ENCODE measurements at regions not wholly inside any gene's neighbourhood (a gene's known extent, or its start where the extent isn't known, plus 50 kb on each side); places are given as distances from the start of the nearest gene placed in this dataset.

GRCh38 chr16:13552062-13552959, 367.6 kb upstream of the ERCC4 start:
- DNase-seq (ENCODE audit: low read depth), result peak; percentile 9

DNA sequence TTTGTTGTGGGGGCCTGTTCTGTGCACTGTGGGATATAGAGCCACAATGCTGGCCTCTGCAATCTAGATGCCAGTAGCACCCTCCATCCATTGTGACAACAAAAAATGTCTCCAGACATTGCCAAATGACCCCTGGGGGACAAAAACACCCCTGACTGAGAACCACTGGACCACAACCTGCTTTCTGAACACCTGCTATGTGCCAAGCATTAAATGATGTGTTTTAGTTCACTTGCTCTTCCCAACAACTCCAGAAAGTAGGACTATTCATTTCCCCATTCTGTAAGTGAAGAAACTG, 367.0 kb upstream of the ERCC4 start:
- no peak for DNase-seq (ENCODE audit: low read depth)

DNA sequence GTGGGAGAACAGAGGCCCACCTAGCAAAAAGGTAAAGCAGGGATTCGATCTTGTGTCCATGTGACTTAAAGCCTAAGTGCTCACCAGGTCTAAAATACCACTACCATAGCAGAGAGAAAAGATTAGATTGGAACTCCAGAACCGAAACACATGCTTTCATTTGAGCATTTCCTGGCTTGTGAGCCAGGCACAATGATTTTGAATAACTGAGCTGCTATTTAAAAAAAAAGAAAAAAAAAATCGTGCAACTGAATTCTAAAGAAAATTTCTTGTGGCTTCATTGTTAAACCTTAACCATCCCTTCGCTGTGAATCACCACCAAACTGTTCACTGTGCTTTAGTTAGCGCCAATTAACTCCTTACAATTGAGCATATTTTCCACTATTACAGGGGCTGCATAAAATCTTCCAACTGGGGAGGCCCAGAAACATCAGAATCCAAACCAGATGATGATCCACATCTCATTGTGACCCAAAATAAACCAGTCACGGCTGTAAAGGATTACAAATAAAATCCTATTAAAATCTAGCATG, 366.4 kb upstream of the ERCC4 start:
- peak; percentile 60 for DNase-seq (ENCODE audit: low read depth)

GRCh38 chr16:13554005-13554404, 365.9 kb upstream of the ERCC4 start:
- no peak for DNase-seq (ENCODE audit: low read depth)

- DNase-seq (ENCODE audit: low read depth), result no peak
Measured at GRCh38 chr16:13554643-13555042, 365.3 kb upstream of the ERCC4 start.

DNA sequence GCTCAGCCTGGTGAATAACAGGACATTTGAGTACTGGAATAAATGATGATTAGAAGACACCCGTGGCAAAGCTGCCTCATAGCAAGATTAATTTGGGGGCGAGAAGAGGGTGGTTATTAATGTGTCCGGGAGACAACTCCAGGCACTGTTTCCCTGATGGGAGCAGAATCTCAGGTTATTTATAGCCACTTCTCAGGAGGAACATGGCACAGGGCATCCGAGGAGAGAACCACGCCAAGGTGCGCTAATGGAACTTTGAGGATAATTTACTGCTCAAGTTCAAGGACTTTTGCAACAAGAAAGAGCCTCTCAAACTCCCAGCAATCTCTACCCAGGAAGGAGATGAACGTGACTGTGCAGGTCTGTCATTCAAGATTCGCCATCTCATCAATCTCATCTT, 362.5 kb upstream of the ERCC4 start:
- DNase-seq (ENCODE audit: low read depth), result no peak

GRCh38 chr16:13558752-13559151, 361.2 kb upstream of the ERCC4 start:
- DNase-seq (ENCODE audit: low read depth), result no peak

GRCh38 chr16:13559624-13560023, 360.3 kb upstream of the ERCC4 start:
- DNase-seq (ENCODE audit: low read depth), result no peak

DNA sequence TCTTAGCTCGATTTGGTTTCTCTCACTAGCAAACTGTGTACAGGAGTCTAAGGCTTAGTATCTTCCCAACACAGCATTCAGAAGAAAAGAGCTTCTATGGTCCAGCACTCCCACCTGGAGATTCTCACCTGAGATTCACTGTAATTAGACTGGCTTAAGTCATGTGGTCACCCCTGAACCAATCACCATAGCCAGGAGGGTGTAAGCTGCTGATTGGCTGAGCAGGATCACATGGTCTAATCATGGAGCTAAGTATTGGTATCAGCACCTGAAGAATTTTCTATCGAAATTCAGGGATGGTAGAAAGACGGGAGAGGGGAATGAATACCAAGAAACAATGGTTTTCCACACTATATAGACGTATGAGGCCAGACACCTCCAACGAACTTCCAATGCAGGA, 359.8 kb upstream of the ERCC4 start:
- no peak for DNase-seq (ENCODE audit: low read depth)

DNA sequence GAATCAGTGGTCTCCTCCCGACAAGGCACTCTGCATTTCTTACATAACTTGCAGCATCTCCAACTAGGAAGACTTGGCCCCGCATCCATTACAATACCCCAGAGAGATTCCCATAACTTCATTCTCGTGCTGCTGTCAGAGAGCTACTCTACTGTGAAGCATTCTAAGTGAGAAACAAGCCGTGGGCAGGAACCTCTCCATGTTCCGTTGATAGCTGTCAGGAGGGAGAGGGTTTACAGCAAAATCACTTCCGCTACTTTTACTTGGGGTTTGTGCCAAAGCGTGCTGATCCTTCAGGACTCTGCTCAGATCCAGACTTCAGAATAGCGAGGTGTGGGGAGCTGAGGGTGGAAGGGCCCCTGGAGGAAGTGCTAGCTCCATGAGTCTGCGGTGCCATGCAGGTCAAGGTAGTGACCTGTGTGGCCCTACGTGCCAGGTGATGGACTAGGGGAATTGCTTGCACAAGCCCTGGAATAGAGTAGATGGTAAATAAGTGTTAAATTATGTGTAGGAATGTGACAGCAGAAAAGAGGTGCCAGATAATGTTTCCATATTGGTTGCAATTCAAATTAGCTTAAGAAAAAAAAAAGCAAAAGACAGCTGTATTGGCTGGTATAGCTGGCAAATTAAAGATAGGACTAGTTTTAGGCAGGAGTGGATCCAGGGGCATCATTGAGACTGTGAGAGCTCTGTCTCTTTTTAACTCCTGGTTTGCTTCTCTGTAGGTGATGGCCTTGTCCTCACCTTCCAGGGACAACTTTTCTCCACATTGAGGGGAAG, 358.5 kb upstream of the ERCC4 start:
- no peak for DNase-seq (ENCODE audit: low read depth)

DNA sequence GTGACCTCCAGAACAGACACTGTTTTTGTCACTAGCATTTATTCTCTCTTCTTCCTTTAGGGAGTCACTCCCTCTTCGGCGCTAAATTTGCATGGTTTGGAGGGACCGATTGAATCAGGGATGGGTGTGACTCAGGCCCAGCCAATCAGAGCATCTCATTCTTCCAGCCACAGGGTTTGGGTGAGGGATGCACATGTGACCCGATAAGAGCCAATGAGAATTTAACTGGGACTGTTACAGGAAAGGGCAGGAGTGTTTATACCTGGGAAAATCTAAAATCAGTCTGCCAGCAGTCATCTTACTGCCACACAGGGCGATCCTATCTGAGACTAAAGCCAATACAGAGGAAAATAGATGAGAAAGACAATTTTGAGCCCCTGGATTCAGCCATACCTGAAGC, 351.2 kb upstream of the ERCC4 start:
- DNase-seq (ENCODE audit: low read depth), result no peak

- DNase-seq (ENCODE audit: low read depth), result no peak
Measured at GRCh38 chr16:13569986-13570385, 350.0 kb upstream of the ERCC4 start.

GRCh38 chr16:13571036-13571435, 348.9 kb upstream of the ERCC4 start:
- peak; percentile 34 for DNase-seq (ENCODE audit: low read depth)

GRCh38 chr16:13573903-13574302, 346.1 kb upstream of the ERCC4 start:
- DNase-seq (ENCODE audit: low read depth), result no peak

- no peak for DNase-seq (ENCODE audit: low read depth)
Measured at GRCh38 chr16:13586051-13586450, 333.9 kb upstream of the ERCC4 start.

GRCh38 chr16:13587181-13587580, 332.8 kb upstream of the ERCC4 start:
- DNase-seq (ENCODE audit: low read depth), result peak; percentile 66

DNA sequence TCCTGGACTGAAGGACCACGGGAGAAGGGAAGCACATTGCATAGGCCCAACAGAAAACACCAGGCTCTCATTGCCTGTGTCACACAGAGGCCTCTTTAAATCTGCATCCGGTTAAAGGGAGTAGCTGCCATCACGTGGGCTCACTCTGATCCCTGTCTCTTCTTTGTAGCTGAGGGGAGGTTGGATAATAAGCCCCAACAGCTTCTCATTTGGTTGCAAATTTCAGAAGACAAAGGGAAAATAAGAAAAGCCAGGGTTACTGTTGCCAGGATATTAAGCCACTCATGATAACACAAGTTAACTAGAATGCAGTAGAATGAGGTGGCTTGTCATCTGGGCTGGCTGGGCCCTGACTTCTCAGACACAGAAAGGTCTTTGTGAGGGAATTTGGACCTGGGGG, 325.1 kb upstream of the ERCC4 start:
- no peak for DNase-seq (ENCODE audit: low read depth)

DNA sequence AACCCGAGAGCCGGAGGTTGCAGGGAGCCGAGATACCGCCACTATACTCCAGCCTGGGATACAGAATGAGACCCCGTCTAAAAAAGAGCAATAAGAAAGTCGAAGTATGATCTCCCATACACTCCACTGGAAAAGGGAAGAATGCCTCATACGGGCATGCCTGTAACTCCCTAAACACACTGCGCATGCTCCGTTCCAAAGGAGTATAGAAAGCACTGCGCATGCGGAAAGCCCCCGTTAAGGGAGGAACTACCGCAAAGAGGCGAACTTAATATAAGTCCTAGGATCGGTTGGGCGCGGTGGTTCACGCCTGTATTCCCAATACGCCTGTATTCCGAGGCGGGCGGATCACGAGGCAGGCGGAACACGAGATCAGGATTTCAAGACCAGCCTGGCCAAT, 313.1 kb upstream of the ERCC4 start:
- DNase-seq (ENCODE audit: low read depth), result no peak

DNA sequence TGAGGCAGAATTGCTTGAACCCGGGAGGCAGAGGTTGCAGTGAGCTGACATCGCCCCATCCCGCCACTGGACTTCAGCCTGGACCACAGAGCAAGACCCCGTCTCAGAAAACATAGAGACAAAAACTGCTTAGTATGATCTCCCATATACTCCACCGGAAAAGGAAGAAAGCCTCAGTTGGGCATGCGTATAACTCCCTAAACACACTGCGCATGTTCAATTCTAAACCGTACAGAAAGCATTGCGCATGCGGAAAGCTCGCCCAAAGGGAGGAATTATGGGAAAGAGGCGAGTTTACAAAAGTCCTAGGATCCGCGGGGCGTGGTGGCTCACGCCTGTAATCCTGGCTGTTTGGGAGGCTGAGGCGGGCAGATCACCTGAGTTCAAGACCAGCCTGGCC, 312.7 kb upstream of the ERCC4 start:
- no peak for DNase-seq (ENCODE audit: low read depth)

DNA sequence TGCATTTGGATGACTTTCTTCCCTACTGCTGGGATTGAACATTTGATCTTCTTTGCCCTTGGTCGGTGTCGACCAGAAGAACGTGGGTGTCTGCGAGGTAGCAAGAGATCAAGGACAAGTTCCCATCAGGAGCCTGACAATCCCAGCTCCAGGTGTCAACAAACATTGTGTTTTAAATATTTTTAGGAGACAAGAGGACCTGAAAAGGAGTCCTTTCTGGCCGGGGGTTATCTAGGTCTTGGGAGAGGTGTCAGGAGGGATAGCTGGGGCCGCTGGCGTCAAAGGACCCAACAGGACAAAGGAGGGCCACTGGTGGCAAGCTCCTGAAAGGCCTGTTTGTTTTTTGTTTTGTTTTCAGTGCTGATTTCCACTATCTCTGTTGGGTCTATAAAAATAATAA, 308.4 kb upstream of the ERCC4 start:
- no peak for DNase-seq (ENCODE audit: low read depth)

DNA sequence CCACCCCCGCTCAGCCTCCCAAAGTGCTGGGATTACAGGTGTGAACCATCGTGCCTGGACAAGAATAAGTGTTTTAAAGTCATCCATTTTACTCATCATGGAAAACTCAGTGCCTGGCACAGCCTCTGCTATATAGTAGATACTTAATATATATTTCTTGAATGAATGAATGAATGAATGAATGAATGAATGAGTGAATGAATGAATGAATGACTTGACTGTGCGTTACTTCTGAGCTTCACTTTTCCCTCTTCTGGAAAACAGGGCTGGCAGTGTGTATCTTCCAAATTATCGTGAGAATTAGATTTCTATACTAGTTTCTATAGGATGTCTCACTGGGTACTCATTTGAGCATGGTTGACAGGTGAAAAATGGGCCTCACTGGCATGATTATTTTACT, 307.3 kb upstream of the ERCC4 start:
- no peak for DNase-seq (ENCODE audit: low read depth)

DNA sequence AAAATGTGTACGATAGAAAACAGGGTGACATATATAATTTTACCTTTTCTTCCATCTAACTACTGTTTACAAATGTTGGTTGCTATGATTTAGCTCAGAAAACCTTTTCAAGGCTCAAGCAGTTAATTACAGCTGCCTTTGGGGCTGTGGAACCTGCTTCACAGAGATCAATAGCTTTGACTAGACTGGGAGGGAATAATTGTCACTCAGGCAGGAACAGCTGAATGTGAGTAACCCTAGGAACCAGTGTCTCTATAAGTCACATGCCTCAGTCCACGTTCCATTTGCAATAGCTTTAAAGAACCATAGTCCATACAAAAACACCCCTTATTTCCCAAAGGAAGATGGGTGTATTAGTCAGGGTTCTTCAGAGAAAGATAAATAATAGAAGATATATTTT, 306.8 kb upstream of the ERCC4 start:
- DNase-seq (ENCODE audit: low read depth), result no peak

DNA sequence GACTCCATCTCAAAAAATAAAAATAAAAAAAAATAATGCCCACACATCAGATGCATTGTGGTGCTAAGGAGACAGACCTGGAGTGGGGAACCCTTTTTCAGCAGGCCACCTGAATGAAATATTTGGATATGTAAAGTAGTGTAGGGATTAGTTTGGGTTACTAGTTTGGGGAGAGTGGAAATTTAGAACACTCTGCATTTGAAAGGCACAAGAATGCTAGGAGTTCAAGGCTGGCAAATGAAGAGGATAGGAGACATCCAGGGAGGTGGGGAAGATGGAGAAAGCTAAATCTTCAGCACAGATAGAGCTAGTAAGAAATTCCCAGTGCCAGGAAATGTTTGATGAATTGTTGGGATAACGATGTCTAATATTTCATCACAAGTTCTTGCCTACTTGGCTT, 298.3 kb upstream of the ERCC4 start:
- no peak for DNase-seq (ENCODE audit: low read depth)

Data from renal cortical epithelial cell (primary cell).